Common myeloid progenitor, CD34-positive (primary cell): ENCODE measurements at regions not wholly inside any gene's neighbourhood (a gene's known extent, or its start where the extent isn't known, plus 50 kb on each side); places are given as distances from the start of the nearest gene placed in this dataset.

Experiments
- CTCF ChIA-PET: fragments of 350-600 bp; sonication (Branson Sonifier 250); formaldehyde crosslinking; loops from one replicate; lab custom pipeline; 2021; ENCODE audit warnings: antibody characterized with exemption; lab: Charles Lee
- POLR2A ChIA-PET: fragments of 350-600 bp; sonication (Branson Sonifier 250); formaldehyde crosslinking; loops from one replicate; lab custom pipeline; 2021; ENCODE audit warnings: antibody characterized with exemption; lab: Charles Lee
- DNase-seq, 3 donors: peaks; one replicate each; pipeline versions ENCODE4 v3.0.0 to v3.0.0-alpha.2; 2013
- H3K27ac ChIP-seq, 2 experiments: 1 replicate in 1 of 2; 2 replicates in 1 of 2; pipeline ENCODE4 v1.7.0; 2013; ENCODE audit warnings: inconsistent platforms in 2 of 2, low read length in 2 of 2, mild to moderate bottlenecking in 2 of 2, low read depth in 1 of 2, moderate library complexity in 1 of 2; ENCODE audit not compliant: severe bottlenecking in 2 of 2, insufficient read depth in 1 of 2, poor library complexity in 1 of 2
- H3K27me3 ChIP-seq, 5 experiments: replicated peaks in 2 of 5; 1 replicate in 3 of 5; 2 replicates in 2 of 5; pipeline versions ENCODE4 v1.6.1 to v1.7.0; 2013; ENCODE audit warnings: low read length in 4 of 5, mild to moderate bottlenecking in 2 of 5, moderate library complexity in 2 of 5, inconsistent platforms in 1 of 5; ENCODE audit not compliant: insufficient read depth in 5 of 5, control insufficient read depth in 4 of 5
- H3K36me3 ChIP-seq, 4 experiments: 1 replicate in 2 of 4; 2 replicates in 2 of 4; pipeline versions ENCODE4 v1.6.1 to v1.7.0; 2013; ENCODE audit warnings: low read length in 3 of 4, control low read depth in 1 of 4, mild to moderate bottlenecking in 1 of 4; ENCODE audit not compliant: control insufficient read depth in 4 of 4, insufficient read depth in 4 of 4
- H3K4me1 ChIP-seq, 4 experiments: 1 replicate in 3 of 4; 2 replicates in 1 of 4; pipeline versions ENCODE4 v1.6.1 to v1.7.1; 2013; ENCODE audit warnings: low read length in 3 of 4, mild to moderate bottlenecking in 3 of 4, control low read depth in 1 of 4, inconsistent platforms in 1 of 4, moderate library complexity in 1 of 4; ENCODE audit not compliant: control insufficient read depth in 4 of 4, insufficient read depth in 4 of 4; ENCODE audit errors: control extremely low read depth in 1 of 4
- H3K4me3 ChIP-seq, 7 experiments: 1 replicate in 4 of 7; 2 replicates in 3 of 7; pipeline versions ENCODE4 v1.5.1 to v1.7.0; 2013; ENCODE audit warnings: mild to moderate bottlenecking in 7 of 7, low read length in 6 of 7, moderate library complexity in 6 of 7, inconsistent platforms in 2 of 7, low read depth in 2 of 7, control low read depth in 1 of 7; ENCODE audit not compliant: insufficient read depth in 4 of 7, control insufficient read depth in 1 of 7; ENCODE audit errors: extremely low read depth in 1 of 7
- H3K9me3 ChIP-seq, 5 experiments: 1 replicate in 4 of 5; 2 replicates in 1 of 5; pipeline versions ENCODE4 v1.6.1 to v1.7.1; 2013; ENCODE audit warnings: low read length in 4 of 5, mild to moderate bottlenecking in 2 of 5, inconsistent platforms in 1 of 5, low read depth in 1 of 5, moderate library complexity in 1 of 5; ENCODE audit not compliant: control insufficient read depth in 4 of 5, insufficient read depth in 2 of 5; ENCODE audit errors: control extremely low read depth in 1 of 5
- WGBS: methylation state at CpG from one replicate; pipeline ENCODE4 v1.1.5; 2013; ENCODE audit not compliant: insufficient coverage; 5-methylcytosine and 5-hydroxymethylcytosine counted together

DNA sequence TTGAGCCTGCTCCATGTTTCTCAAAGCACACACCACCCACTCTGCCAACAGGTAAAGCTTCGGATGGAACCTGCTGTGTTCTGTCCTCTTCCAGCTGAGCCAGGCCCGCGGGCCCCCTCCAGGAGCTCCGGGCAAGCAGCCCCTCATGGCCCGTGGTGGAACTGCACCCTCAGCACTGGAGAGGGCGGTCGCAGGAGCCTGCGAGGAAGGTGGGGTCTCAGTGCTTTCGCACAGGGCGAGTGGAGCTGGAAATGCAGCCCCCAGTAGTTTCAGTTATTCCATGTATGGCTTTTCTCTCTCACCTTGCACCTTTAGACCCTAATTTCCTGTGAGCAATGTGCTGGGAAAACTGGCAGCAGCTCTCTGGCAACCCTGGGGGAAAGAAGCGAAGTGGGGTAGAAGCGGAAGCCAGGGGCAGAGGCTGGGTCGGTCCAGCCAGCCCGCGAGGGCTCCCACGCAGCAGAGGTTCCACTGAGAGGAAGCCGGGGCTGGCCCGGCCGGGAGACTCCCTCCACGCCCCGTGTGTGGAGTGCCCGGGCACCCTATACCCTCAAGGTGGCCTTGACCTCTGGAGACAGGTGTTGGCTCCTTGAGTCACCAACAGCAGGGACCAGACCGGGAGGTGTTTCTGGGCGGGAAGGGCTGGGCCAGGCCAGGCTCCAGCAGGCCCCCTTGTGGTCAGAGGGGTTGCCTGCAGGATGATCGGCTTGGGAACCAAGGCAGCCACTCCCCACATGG lies 119.9 kb upstream of the TMEM45B start:
- CTCF ChIA-PET, result interaction anchor here (0.6 to 4.8 kb wide), 14 partner anchors 10 to 577 kb away, joined by 3 to 26 read pairs (median 3); partner anchors contain the start of gene BARX2
- Histone ChIP-seq H3K27ac (no peak overlapping the region), H3K4me1 (peaks cover 0 to 10% (median 0%) of the 10 kb centered on the region in 4 experiments), H3K4me3 (peak overlapping the region; percentile 3 to 76 (median 68)), H3K9me3 (no peaks in the 10 kb centered on the region), H3K27me3 (peaks cover 0 to 11% (median 9%) of the 10 kb centered on the region in 5 experiments), H3K36me3 (no peaks in the 10 kb centered on the region)
- peak; percentile 69 to 86 (median 85) for DNase-seq
- POLR2A ChIA-PET, result no interaction called here
- WGBS, result 2% methylated on average over 22 of the region's 25 CpGs

DNA sequence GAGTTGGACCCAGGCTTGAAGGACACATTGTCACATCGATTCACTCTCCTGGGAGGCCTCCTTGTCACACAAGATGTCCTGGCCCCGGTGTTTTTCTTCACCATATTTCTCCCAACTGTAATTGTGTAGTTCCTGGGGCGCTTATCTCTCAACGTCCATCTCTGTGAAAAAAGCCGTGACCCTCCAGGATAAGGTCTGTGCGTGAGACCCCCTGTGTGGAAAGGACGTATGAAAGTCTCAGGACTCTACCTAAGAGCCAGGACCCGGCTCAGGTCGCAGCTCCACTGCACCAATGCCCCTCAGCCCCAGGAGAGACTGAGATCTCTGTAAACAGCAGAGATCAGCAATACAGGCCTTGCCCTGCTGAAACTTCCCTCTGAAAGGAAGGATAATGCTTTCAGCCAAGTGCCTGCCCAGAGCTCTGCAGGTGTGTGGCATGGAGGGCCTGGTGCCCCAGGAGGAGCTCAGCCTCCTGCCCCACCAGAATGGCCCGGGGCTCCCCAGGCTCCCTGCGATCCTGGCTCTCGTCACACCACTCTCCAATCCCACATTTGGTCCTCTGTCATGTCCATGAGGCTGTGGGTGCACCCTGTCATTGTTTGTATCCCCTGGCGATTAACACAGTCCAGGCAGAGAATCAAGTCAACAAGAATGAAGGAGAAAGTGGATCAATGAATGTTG lies 119.2 kb upstream of the TMEM45B start:
- Histone ChIP-seq H3K4me1 (peaks cover 0 to 10% (median 0%) of the 10 kb centered on the region in 4 experiments), H3K36me3 (no peaks in the 10 kb centered on the region), H3K9me3 (no peaks in the 10 kb centered on the region), H3K27me3 (peaks cover 0 to 12% (median 8%) of the 10 kb centered on the region in 5 experiments), H3K4me3 (peak overlapping the region in 3 of 7 experiments; percentile 49 to 76 (median 75)), H3K27ac (no peak overlapping the region)
- POLR2A ChIA-PET, result interaction anchor here (0.6 kb wide), 1 partner anchor 322 kb away, joined by 3 read pairs; no protein-coding TSS in a partner anchor
- DNase-seq, result no peak
- CTCF ChIA-PET, result interaction anchor here (0.6 to 4.8 kb wide), 8 partner anchors 8 to 467 kb away, joined by 3 to 26 read pairs (median 6); partner anchors contain the start of gene BARX2
- WGBS, result 78% methylated on average over 12 of the region's 13 CpGs

- POLR2A ChIA-PET, result no interaction called here
- 0% methylated on average over 1 of the region's 1 CpG for WGBS
- peak in 2 of 3 donors; percentile 48 to 55 for DNase-seq
- Histone ChIP-seq H3K27me3 (peaks cover 0 to 20% (median 12%) of the 10 kb centered on the region in 5 experiments), H3K9me3 (no peaks in the 10 kb centered on the region), H3K36me3 (no peaks in the 10 kb centered on the region), H3K27ac (no peak overlapping the region), H3K4me3 (no peak overlapping the region), H3K4me1 (peaks cover 0 to 10% (median 0%) of the 10 kb centered on the region in 4 experiments)
- CTCF ChIA-PET, result interaction anchor here (0.6 to 4.8 kb wide), 5 partner anchors 12 to 337 kb away, joined by 3 to 26 read pairs (median 3); partner anchors contain the start of gene BARX2
These were observed 117.4 kb upstream of the TMEM45B start for GRCh38 chr11:129698212-129698611.

DNA sequence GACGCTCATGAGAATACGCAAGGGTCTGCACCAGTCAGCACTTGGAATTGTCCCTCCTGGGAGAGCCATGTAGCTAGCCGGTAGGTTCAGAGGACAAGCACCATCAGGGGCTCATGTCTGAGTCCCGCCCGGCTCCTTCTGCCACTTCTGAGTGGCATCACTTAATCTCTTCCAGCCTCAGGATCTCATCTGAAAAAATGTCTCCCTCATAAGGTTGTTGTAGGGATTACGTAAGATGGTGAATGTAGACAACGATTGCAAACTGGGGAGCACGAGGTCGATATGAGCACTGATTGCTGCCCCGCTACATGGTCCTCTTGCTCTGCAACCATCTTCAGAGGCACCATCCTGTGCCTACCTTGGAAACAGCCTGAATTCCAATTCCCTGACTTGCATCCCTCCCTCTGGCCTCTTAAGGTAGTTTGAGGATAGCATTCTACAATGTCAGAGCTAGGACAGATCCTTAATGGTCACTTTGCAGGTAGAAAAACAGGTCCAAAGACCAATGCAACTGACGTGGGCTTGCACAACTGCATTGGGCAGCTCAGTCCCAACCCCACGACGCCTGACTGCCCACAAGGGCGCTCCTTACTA lies 115.8 kb upstream of the TMEM45B start:
- 90% methylated on average over 12 of the region's 14 CpGs for WGBS
- no peaks in the 10 kb centered on the region for H3K9me3 ChIP-seq
- H3K36me3 ChIP-seq, result no peaks in the 10 kb centered on the region
- H3K27ac ChIP-seq, result no peak overlapping the region
- ChIA-PET CTCF (no interaction called here), POLR2A (no interaction called here)
- H3K4me1 ChIP-seq, result peaks cover 0 to 10% (median 0%) of the 10 kb centered on the region in 4 experiments
- H3K27me3 ChIP-seq, result peaks cover 0 to 25% (median 17%) of the 10 kb centered on the region in 5 experiments
- no peak overlapping the region for H3K4me3 ChIP-seq
- no peak for DNase-seq

DNA sequence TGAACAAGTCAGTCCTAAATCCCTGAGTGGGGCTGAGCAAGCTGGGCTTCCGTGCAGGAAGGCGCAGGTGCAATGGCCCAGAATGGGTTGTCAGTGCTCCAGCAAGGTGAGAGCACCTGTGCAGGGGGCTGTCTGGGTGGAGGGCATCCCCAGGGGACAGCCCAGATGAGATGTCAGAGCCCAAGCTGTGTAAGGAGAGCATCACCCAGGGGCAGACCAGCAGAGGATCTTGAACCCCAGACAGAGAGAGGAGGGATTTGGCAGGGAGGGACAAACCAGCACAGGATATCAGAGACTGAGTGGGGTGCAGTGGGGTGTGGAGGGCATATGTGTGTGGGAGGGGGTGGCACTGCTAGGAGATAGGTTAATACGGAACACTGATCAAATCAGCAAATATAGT lies 114.9 kb upstream of the TMEM45B start:
- POLR2A ChIA-PET, result no interaction called here
- DNase-seq, result no peak
- Histone ChIP-seq H3K27me3 (peaks cover 0 to 25% (median 17%) of the 10 kb centered on the region in 5 experiments), H3K4me1 (peaks cover 0 to 3% (median 0%) of the 10 kb centered on the region in 4 experiments), H3K36me3 (no peaks in the 10 kb centered on the region), H3K4me3 (no peak overlapping the region), H3K27ac (no peak overlapping the region), H3K9me3 (no peaks in the 10 kb centered on the region)
- CTCF ChIA-PET, result no interaction called here
- 94% methylated on average over 2 of the region's 3 CpGs for WGBS

DNA sequence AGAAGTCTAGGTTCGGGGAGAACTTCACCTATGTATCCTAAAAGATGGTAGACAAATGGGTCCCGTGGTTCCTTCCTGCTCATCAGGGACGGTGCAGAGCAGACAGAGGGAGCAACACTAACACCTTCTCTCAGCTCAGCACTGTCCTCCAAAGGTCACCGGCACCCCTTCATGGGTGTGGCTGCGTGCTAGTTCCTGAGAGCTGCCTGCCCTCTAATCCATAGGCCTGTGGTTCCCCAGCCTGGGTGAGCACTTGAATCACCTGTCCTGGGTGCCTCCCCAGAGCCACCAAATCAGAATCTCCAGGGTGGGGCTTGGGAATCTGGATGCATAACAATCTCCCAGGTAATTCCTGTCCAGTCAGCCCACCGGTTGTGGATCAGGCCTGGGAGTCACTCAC lies 113.9 kb upstream of the TMEM45B start:
- Histone ChIP-seq H3K4me3 (no peak overlapping the region), H3K4me1 (no peaks in the 10 kb centered on the region), H3K27ac (no peak overlapping the region), H3K27me3 (peaks cover 0 to 28% (median 17%) of the 10 kb centered on the region in 5 experiments), H3K36me3 (no peaks in the 10 kb centered on the region), H3K9me3 (no peaks in the 10 kb centered on the region)
- 95% methylated on average over 6 of the region's 6 CpGs for WGBS
- CTCF ChIA-PET, result no interaction called here
- POLR2A ChIA-PET, result no interaction called here
- no peak for DNase-seq
